Stomach (tissue), 4 donors: ENCODE measurements at regions not wholly inside any gene's neighbourhood (a gene's known extent, or its start where the extent isn't known, plus 50 kb on each side); places are given as distances from the start of the nearest gene placed in this dataset.

ENCODE experiments used
- CTCF ChIP-seq, 7 experiments: fragments of 450-650 bp in 4 of 7; fragments of 200-600 bp in 3 of 7; sonication (generic) in 3 of 7; IDR thresholded peaks; one replicate each; pipeline ENCODE4 v1.5.1; 2016 to 2019; ENCODE audit warnings: antibody characterized with exemption in 7 of 7, control low read depth in 2 of 7, mild to moderate bottlenecking in 1 of 7
- EP300 ChIP-seq: sonication (generic); formaldehyde crosslinking; IDR thresholded peaks from one replicate; pipeline ENCODE4 v1.6.1; 2017; ENCODE audit warnings: antibody characterized with exemption
- POLR2A ChIP-seq, 4 donors: fragments of 450-650 bp; IDR thresholded peaks; one replicate each; pipeline ENCODE4 v1.6.1; 2016; ENCODE audit warnings: antibody characterized with exemption in 4 of 4, control low read depth in 2 of 4, mild to moderate bottlenecking in 1 of 4, moderate library complexity in 1 of 4
- POLR2AphosphoS5 ChIP-seq, 3 donors: sonication (generic); formaldehyde crosslinking; IDR thresholded peaks; one replicate each; pipeline ENCODE4 v1.6.1; 2016; ENCODE audit warnings: antibody characterized with exemption in 3 of 3

- TF ChIP-seq POLR2AphosphoS5 (IDR thresholded peaks at IDR 0.05): no peak
- TF ChIP-seq CTCF (IDR thresholded peaks at IDR 0.05): no peak
- TF ChIP-seq POLR2A (IDR thresholded peaks at IDR 0.05): no peak
- TF ChIP-seq EP300: no peak
Observed at GRCh38 chr16:11428623-11428953, 83.3 kb downstream of the RMI2 start.
